HG03066 (cell line): ENCODE measurements at regions not wholly inside any gene's neighbourhood (a gene's known extent, or its start where the extent isn't known, plus 50 kb on each side); places are given as distances from the start of the nearest gene placed in this dataset.

Source experiments
- ATAC-seq: cut with Tn5 transposase; IDR thresholded peaks from one replicate; pipeline ENCODE4 v1.9.1; 2021; ENCODE audit warnings: low read depth; ENCODE audit not compliant: unreplicated experiment

DNA sequence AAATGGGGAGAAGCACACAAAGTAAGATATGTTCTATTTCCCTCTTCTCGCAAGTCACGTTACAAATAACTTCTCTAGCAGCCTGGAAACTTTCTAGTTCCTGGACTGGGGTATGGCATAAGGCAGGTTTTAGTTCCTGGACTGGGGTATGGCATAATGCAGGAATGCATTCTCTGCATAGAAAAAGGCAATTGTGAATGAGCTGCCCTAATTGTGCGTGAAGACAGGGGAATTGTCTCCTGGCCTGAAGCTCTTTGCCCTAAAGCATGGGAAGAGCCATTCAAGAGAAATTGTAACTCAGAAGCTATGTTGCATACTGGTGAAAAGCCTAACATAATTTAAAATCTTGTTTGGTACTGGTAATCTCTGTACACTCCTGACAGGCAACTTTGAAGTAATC is 54.3 kb upstream of the CBLB start:
- ATAC-seq: no peak

DNA sequence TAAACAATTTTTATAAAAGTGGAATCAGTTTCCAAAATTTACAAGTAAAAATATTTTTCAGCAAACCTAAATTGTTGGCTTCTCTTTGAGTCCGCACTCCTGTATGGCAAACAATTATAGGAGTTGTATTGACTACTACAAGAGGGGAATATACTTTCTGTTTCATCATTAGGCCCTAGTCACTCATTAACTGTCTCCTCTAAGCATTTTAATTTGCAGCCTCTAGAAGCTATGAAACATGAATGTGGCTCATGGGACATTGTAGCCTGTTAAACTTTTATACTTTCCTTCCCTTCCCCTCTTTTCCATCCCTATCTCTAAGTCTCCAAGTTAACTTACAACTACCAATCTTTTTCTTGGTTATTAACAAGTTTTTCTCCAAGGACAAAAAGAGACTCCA is 58.9 kb upstream of the CBLB start:
- ATAC-seq: no peak

DNA sequence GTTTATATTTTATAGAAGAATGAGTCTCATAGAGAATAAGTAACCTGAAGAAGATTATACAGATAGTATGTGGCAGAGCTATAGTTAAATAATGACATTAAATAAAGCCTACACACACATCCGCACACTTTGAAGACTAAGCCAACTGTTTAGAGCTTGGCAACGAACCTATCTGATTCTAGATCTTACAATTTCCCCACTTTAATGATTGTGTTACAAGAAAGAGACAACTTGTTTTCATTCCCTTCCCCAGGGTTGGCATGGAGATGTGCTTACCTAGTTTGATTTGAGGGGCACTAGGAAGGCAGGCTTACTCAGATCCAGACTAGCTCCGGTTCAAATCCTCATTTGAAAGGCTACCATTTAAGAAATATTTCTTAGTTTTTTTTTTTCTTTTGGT is 61.9 kb upstream of the CBLB start:
- no peak for ATAC-seq

DNA sequence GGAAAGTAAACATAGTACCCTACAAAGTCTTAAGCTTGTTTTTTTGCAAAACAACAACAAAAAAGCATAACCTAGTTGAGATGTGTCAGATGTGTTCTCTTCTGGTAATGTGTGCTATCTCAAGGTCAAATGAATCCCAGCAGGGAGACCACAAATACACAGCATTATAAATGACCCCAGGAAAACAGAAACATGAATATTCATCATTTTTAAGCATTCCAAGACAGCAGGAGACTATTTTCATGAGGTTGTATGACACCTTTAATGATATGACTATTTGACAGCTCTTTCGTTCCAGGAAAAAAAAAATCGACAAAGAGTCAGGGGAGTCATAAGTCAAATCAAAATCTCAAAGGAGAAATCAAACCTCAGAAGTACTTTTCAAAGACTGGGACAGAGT is 62.7 kb upstream of the CBLB start:
- no peak for ATAC-seq

DNA sequence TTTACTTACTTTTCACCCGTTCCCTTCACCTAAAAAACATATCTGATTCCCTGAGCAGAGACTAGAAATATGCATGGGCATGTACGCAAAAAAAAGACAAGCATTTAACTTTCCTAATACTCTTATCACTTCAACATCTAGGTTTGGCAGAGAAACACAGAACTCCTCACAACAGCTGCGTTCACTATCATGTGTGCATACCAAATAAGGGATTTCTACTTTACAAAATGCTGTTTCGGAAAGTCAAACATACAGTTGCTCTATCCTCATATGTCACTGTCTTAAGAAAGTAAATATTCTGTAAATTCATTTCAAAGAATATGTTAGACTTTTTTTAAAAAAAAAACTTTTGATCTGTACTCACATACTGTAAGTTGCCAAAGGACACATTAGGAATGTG is 65.1 kb upstream of the CBLB start:
- ATAC-seq: no peak

DNA sequence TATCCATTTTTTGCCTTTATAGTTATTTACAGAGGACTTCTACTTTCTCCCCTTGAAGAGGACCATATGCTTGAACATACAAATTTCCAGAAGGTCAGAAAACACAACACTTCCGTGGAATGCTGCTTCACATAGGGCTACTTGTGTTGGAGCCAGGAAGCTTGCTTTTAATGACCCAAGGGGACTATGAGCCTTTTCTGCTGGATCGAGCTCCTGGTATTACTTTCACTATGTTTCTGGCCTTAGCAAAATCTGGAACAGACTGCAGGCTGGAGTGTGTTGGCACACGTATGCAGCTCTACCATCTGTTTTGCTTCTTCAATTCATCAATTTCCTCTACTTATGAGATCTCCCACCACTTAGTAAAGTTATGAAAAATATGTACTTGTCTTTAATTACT is 69.3 kb upstream of the CBLB start:
- no peak for ATAC-seq

DNA sequence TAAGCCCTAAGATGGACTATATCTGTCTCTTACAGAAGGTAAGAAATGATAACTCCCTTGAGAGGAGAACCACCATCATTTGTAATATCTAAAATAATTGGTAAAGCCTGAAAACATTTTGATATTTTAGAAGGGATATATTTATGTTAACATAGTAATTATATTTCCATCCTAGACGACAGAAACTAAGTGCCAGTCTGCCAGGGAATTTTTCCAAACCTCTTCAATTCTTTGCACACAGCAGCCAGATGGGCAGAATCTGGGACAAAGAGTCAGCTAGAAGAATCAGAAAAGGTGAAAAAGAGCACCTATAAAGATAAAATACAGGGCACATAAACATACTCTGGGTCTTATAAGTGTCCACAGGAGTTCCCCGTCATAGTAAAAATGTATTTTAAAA is 70.0 kb upstream of the CBLB start:
- no peak for ATAC-seq

DNA sequence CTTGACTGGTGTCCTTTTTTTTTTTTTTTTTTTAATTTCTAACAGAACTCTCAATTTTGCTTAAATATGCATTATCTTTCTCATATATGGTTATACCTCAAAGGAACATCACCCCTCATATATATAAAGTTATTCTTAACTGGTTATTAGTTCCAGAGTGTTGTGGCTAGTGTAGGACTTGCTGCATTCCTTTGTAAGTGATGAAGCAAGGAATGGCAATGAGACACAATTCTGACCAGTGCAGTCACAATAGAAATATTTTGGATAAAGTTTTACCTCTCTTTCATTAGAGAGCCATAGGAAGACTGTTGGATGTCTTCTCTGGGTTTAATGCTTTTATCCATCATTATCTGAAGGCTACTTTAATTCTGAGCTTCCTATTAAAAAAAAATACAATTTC is 75.5 kb upstream of the CBLB start:
- no peak for ATAC-seq

DNA sequence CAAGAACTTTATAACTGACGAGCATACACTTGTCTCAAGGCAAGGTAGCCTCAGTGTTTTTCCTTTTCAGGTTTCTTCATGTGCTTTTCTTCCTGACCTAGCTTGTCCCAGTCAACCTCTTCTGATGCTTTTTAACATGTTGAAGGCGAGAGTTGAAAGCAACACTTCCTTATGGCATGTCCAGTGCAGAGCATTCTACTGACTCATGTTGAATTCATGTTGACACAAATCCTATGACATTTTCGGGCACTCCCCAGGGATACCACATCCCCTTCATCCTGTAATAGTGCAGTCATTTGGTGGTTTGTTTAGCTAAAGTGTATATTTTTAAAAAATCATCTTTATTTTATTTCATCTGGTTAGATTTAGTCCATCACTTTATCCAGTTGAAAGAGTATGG is 75.9 kb upstream of the CBLB start:
- ATAC-seq: no peak

DNA sequence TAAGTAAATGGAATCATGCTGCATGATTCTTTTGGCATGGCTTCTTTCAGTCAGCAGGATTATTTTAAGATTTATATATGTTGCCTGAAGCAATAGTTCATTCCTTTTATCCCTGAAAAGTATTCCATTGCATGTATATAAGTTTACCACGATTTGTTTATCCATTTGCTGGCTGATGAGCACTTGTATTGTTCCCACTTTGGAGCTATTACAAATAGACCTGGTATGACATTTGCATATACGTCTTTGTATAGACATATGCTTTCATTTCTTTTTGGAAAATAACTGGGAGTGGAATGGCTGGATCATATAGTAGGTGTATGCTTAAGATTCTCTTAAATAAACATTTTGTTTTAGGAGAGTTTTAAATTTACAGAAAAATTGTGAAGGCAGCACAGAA is 79.3 kb upstream of the CBLB start:
- ATAC-seq: no peak

DNA sequence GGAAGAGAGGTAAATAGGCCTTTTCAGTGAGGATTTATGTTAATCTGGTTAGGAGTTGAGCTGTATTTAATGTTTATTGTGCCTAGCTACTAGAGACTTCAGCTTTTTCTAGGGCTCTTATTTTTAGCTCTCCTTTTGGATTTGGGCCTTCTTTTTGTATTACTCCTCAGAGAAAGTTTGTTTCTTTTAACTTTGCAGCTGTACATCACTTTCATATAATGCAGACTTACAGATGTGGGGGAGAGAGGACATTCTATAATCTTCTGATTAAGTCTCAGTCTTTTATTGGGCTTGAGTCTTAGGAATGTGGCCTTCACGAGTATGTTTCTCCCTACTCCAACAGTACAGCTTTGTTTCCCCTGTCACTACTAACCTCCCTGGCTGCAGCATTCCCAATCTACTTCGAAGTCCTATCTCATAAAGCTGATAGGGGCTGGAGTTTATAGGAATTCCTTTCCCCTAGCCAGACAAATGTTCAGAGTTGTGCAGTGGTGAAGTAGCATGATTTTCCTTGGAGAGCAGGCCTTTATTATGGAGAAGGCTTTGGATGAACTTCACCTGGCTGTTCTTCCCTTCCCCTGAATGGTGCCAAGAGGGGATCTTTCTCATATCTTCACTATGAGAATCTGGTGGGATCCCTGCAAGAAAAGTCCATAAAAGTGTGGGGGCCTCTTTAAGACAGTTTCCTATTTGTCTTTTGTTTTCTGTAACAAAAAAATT is 82.2 kb upstream of the CBLB start:
- ATAC-seq: no peak

DNA sequence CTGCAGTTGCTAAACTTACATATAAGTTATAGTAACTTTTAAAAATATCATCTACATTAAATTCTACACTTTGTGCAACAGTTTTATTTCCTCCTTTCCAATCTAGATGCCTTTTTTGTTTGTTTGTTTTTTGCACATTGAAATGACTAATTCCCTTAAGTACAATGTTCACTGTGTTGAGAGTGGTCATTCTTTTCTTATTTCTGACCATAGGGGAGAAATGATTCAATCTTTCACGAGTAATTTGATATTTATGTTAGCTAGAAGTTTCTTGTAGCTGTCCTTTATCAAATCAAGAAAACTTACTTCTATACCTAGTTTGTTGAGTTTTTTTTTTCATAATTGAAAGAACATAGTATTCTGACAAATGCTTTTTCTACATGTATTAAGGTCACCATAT is 85.0 kb upstream of the CBLB start:
- ATAC-seq: no peak

DNA sequence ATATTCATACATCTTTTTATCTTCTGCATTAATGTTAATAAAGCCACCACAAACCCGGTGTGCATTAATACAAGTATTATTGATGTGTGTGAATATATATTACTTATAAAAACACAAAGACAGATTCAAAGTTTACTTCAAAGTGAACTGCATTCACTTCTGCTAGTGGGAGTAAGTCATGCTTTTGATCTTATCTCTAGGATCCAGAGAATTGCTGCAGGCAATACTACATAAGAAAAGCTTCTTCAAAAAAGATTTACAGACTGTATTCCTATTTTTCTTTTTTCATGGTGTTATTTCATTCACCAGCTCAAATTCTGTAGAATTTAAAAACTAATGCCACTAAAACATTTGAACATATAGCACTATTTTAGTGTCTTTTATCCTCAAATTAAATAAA is 87.5 kb upstream of the CBLB start:
- ATAC-seq: no peak

DNA sequence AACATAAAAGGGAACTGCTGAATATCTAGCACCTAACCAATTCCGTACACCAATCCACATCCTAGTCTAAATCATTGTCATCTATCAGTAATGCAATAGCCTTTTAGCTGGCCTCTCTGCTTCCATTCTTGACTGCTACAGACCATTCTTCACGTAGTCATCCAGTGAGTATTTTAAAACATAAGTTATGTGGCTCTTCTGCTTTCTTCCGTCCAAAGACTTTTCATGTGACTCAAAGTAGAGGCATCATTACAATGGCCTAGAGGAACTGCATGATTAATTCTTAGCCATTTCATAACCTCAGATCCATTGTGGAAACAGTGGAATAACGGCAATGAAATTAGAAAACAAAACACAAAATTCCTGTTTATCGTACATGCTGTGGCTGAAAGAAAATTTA is 88.9 kb upstream of the CBLB start:
- ATAC-seq: no peak

DNA sequence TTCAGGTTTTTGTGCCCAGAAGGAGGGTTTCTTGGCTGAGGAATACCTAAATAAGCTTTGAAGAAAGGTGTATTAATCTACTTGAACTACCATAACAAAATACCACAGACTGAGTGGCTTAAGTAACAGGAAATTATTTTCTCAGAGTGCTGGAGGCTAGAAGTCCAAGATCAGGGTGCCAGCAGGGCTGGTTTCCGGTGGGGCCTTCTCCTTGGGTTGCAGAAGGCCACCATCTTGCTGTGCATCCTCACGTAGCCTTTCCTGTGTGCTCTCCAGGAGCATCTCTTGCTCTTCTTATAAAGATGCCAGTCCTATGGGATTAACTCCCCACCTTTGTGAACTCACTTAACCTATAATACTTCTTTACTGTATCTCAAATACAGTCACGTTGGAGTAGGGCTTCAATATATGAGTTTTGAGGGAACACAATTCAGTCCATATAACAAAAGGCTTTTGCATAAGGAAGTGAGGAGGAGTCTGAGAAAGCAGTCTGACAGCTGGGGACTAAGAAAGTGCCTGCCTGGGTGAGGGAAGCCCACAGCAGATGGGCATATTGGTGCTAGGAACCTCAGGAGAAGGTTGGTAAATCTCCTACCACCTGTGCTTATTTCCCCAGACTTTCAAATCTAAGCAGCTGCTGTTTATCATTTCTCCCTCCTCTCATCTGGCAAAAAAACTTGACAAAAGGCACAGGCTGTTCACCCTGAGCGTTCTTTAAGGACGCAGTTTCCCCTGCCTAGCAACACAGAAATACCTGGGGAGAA is 89.6 kb upstream of the CBLB start:
- no peak for ATAC-seq

DNA sequence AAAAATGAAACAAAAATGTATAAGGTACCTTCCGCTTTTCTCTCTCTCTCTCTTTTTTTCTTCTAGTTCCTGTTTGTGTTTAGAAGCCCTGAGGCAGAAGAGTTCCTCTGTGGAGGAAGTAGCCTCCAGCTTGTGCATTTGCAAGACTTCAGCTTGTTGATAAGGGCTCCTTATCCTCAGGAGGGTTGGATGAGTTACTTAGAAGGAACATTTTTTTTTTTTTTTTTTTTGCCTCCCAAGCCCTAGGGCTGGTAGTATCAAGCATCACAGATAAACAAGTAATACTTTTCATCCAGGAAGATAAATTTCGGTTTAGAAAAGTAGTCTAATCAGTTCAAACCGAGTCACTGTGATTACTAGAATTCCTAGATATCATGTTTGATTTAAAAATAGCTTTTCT is 91.0 kb upstream of the CBLB start:
- ATAC-seq: no peak

DNA sequence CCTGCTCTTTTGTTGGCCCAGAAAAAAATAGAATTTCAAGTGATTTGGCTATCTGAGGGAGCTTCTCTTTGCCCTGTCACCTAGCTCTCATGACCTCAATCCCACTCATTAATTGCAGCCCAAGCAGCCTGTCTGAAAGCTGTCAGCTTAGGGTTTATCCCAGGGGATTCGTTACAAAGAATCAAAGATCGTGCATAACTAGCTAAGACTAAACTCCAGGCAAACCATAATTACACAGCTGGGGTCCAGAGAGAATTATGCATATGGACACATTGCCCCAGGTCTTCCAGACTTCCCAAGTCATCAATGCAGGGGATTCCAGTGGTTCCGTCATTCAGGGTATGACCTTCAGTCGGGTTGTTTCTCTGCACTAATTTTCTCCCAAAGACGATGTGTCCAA is 91.6 kb upstream of the CBLB start:
- ATAC-seq: no peak

DNA sequence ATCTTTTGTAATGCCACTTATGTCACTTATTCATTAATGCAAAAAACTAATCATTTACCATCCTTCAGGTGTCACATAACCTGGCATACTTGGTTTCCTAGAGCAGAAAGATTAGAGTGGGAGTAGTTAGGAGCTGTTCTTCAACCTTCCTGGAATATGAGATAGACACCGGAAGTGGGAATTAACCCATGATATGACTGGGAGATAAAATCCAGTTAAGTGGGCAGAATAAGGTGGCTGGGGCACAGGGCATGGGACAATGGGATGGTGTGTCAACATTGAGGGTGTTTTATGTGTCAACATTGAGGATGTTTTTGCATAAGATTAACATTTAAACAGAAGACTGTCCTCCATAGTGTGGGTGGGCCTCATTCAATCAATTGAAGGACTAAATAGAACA is 94.3 kb upstream of the CBLB start:
- no peak for ATAC-seq

DNA sequence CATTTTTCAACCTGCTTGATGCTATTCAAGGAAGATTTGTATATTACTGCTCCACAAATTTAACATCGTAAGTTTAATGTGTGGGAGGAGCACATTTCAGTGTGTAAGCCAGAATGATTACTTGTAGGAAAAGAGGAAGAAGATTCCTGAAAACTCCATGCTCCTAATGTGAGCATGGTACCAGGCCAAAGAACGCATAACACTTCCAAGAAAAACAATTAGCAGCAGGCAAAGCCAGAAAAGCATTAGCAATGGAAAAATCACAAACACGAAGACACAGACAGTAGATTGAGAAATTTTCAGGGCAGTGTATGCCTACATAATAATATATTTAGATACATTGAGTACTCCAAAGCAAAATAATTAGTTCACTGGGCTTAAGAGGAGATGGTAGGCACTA is 96.6 kb upstream of the CBLB start:
- no peak for ATAC-seq

DNA sequence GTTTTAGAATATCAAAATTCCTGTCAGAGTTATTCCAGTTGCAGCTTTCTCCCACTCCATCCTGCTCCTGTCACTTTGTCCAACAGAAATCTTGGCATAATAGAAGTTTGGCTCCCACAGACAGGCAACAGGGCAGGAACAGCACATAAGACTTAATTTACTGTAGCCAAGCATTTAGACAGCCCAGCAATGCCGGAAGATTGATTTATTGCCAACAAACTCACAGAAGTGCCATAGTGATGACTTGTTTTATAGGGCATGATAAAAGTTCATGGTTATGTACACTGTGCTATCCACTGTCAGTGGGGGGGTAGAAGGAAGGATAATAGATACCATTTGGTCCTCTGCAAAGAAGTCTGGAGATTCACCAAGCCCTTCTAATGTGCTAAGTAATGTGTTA is 98.3 kb upstream of the CBLB start:
- ATAC-seq: no peak

DNA sequence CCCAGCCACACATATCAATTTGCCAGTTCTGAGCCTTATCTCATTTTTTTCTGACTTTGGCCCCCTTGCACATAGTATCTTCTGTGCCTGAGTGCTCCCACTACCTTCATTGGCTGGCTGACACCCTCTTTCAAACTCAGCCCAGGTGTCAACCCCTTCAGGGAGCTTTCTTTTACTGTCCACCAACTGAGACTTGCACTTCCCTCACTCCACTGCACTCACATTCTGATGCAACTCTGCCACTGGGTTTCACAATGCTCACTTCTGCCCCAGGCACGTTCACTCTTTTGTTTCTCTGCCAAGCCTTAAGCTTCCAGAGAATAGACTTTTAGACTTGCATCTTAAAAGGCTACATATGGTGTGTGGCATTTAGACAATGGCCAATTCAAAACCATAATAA is 101.5 kb upstream of the CBLB start:
- no peak for ATAC-seq

DNA sequence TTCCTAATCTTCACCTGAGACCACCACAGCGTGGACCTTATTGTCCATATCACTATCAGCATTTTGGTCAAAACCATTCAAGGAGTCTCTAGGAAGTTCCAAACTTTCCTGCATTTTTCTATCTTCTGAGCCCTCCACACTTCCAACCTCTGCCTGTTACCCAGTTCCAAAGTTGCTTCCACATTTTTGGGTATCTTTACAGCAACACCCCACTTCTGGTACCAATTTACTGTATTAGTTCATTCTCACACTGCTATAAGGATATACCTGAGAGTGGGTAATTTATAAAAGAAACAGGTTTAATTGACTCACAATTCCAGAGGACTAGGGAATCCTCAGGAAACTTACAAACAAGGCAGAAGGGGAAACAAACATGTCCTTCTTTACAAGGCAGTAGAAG is 103.3 kb upstream of the CBLB start:
- no peak for ATAC-seq

DNA sequence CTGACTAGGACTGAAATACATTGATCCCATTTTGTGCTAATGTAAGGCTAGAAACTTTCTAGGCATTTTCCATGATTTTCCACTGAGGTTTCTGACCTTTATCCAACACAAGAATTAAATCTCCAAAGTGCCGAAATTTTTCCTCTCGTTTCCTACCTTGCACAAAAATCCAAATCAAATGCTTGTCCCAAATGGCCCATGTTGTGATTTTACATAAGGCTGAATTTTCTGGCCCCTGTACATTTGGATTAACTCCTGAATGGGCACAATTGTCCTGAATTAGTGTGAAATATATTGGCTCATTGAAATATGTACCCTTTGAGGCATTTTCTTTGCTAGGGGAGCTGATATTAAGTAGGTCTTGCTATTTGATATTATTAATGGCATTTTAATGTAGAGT is 105.6 kb upstream of the CBLB start:
- ATAC-seq: no peak
